ENCODE measurements at regions not wholly inside any gene's neighbourhood (a gene's known extent, or its start where the extent isn't known, plus 50 kb on each side); places are given as distances from the start of the nearest gene placed in this dataset.

DNA sequence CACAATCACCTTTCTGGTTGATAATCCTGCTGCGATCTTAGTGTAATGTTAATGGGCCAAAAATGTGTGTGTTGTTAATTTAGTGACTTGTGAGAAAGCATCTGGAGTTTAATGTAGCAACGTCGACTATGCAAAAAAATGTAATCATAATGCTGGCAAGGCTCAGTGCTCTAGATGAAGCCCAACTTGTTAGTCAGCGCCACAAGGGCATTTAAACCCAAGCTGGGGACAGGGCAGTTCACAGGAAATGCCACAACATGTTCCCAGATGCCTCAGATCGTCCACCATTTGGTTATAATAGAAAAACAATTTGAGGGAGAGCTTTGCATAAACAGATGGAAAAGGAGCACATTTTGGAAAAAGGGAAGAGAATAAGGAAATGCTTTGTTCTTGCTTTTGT is 585.4 kb upstream of the PLXNA2 start:
- no peak overlapping the region for H2AFZ ChIP-seq
- H3K4me3 ChIP-seq = no peak overlapping the region
- H3F3A ChIP-seq (replicated peaks; ENCODE audit: low read depth) = no peaks in the 10 kb centered on the region
- H3K4me3 Mint-ChIP-seq = no peak overlapping the region
- H3K4me1 ChIP-seq (ENCODE audit: insufficient read depth) = peaks cover 9% of the 10 kb centered on the region
- H3K4me1 Mint-ChIP-seq = peaks cover 22% of the 10 kb centered on the region
- H3K79me2 ChIP-seq (replicated peaks; ENCODE audit: insufficient read depth) = no peaks in the 10 kb centered on the region
- no peaks in the 10 kb centered on the region for H3K27me3 ChIP-seq (ENCODE audit: insufficient read depth)
- H3K36me3 ChIP-seq (ENCODE audit: insufficient read depth) = no peaks in the 10 kb centered on the region
- H3K4me2 ChIP-seq = no peak overlapping the region
- no peaks in the 10 kb centered on the region for H3K9me2 ChIP-seq (ENCODE audit: insufficient read depth)
- TF ChIP-seq NANOG (IDR thresholded peaks at IDR 0.05; ENCODE audit: borderline replicate concordance) (no peak), ZNF331 (CRISPR knock-in tag; IDR thresholded peaks at IDR 0.05; ENCODE audit: low read depth) (no peak), EZH2phosphoT487 (IDR thresholded peaks at IDR 0.05; ENCODE audit: unreplicated experiment) (no peak), JUNB (IDR thresholded peaks at IDR 0.05; ENCODE audit: unreplicated experiment) (no peak), EZH2 (IDR thresholded peaks at IDR 0.05; ENCODE audit: low read depth, unreplicated experiment) (no peak), CREB1 (CRISPR knock-in tag; IDR thresholded peaks at IDR 0.05; ENCODE audit: low read depth) (no peak), STAT1 (IDR thresholded peaks at IDR 0.05; ENCODE audit: unreplicated experiment) (no peak)
- TF ChIP-seq, protein P1, sequence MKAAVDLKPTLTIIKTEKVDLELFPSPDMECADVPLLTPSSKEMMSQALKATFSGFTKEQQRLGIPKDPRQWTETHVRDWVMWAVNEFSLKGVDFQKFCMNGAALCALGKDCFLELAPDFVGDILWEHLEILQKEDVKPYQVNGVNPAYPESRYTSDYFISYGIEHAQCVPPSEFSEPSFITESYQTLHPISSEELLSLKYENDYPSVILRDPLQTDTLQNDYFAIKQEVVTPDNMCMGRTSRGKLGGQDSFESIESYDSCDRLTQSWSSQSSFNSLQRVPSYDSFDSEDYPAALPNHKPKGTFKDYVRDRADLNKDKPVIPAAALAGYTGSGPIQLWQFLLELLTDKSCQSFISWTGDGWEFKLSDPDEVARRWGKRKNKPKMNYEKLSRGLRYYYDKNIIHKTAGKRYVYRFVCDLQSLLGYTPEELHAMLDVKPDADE (IDR thresholded peaks at IDR 0.05) = no peak
- TF ChIP-seq, protein P2, sequence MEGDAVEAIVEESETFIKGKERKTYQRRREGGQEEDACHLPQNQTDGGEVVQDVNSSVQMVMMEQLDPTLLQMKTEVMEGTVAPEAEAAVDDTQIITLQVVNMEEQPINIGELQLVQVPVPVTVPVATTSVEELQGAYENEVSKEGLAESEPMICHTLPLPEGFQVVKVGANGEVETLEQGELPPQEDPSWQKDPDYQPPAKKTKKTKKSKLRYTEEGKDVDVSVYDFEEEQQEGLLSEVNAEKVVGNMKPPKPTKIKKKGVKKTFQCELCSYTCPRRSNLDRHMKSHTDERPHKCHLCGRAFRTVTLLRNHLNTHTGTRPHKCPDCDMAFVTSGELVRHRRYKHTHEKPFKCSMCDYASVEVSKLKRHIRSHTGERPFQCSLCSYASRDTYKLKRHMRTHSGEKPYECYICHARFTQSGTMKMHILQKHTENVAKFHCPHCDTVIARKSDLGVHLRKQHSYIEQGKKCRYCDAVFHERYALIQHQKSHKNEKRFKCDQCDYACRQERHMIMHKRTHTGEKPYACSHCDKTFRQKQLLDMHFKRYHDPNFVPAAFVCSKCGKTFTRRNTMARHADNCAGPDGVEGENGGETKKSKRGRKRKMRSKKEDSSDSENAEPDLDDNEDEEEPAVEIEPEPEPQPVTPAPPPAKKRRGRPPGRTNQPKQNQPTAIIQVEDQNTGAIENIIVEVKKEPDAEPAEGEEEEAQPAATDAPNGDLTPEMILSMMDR (conservative IDR thresholded peaks at IDR 0.05; ENCODE audit: low read depth in 2 of 2) = no peak
- TF ChIP-seq, protein P3, sequence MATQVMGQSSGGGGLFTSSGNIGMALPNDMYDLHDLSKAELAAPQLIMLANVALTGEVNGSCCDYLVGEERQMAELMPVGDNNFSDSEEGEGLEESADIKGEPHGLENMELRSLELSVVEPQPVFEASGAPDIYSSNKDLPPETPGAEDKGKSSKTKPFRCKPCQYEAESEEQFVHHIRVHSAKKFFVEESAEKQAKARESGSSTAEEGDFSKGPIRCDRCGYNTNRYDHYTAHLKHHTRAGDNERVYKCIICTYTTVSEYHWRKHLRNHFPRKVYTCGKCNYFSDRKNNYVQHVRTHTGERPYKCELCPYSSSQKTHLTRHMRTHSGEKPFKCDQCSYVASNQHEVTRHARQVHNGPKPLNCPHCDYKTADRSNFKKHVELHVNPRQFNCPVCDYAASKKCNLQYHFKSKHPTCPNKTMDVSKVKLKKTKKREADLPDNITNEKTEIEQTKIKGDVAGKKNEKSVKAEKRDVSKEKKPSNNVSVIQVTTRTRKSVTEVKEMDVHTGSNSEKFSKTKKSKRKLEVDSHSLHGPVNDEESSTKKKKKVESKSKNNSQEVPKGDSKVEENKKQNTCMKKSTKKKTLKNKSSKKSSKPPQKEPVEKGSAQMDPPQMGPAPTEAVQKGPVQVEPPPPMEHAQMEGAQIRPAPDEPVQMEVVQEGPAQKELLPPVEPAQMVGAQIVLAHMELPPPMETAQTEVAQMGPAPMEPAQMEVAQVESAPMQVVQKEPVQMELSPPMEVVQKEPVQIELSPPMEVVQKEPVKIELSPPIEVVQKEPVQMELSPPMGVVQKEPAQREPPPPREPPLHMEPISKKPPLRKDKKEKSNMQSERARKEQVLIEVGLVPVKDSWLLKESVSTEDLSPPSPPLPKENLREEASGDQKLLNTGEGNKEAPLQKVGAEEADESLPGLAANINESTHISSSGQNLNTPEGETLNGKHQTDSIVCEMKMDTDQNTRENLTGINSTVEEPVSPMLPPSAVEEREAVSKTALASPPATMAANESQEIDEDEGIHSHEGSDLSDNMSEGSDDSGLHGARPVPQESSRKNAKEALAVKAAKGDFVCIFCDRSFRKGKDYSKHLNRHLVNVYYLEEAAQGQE (IDR thresholded peaks at IDR 0.05; ENCODE audit: unreplicated experiment) = no peak
- H3K36me3 Mint-ChIP-seq (ENCODE audit: low read depth) = no peaks in the 10 kb centered on the region
- peak overlapping the region; percentile 37 for H3K27ac Mint-ChIP-seq
- no peaks in the 10 kb centered on the region for H4K20me1 ChIP-seq (replicated peaks; ENCODE audit: insufficient read depth)
- no peaks in the 10 kb centered on the region for H3K27me3 Mint-ChIP-seq (ENCODE audit: insufficient read depth, low read depth, poor library complexity)
- ATAC-seq (no peak), DNase-seq (ENCODE audit: low spot score) (no peak)
- no peaks in the 10 kb centered on the region for H3K9me3 Mint-ChIP-seq
- H3K27ac ChIP-seq (ENCODE audit: low read depth) = no peak overlapping the region

Measured in GM23338 (cell line).